ENCODE measurements at regions not wholly inside any gene's neighbourhood (a gene's known extent, or its start where the extent isn't known, plus 50 kb on each side); places are given as distances from the start of the nearest gene placed in this dataset.

DNA sequence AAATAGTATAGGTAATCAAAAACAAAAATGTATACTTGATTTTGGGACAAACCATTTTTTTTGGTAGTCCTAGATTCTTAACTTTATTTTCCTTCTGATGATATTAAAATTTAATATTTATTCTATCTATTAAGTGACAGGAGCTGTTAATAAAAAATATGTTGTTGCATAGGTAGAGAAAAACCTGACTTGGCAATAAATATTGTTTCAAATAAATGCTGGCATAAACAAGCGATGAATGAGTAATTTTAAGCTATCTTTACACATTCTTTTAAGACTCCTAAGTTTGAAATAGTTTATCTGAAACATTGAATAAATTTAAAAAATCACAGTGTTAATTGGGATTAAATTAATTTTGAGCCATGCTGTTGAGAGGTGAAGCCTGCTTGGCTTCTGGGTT lies 114.6 kb downstream of the GC start:
- Histone ChIP-seq H3K27ac (ENCODE audit: low read depth, low read length) (no peak overlapping the region), H3K27me3 (ENCODE audit: control insufficient read depth in 2 of 2, insufficient read depth in 2 of 2, low read length in 2 of 2) (no peaks in the 10 kb centered on the region), H3K36me3 (ENCODE audit: control insufficient read depth in 2 of 3, insufficient read depth in 3 of 3, low read length in 3 of 3) (no peaks in the 10 kb centered on the region), H3K4me3 (ENCODE audit: low read length) (no peak overlapping the region), H3K9me3 (ENCODE audit: control insufficient read depth in 2 of 3, low read length in 3 of 3) (no peaks in the 10 kb centered on the region), H3K4me1 (ENCODE audit: control insufficient read depth in 2 of 2, insufficient read depth in 2 of 2, low read length in 2 of 2) (no peaks in the 10 kb centered on the region)
- Mint-ChIP-seq H3K9me3 (peaks cover 0 to 2% (median 0%) of the 10 kb centered on the region in 11 donors), H3K36me3 (no peaks in the 10 kb centered on the region), H3K27me3 (peaks cover 0 to 16% (median 9%) of the 10 kb centered on the region in 5 donors), H3K27ac (no peak overlapping the region), H3K4me1 (no peaks in the 10 kb centered on the region), H3K4me3 (no peak overlapping the region)
- DNase-seq (no peak), ATAC-seq (no peak)
- ChIA-PET CTCF (no interaction called here), POLR2A (no interaction called here)
- intact Hi-C loops (cut with micrococcal nuclease): no loop called here

DNA sequence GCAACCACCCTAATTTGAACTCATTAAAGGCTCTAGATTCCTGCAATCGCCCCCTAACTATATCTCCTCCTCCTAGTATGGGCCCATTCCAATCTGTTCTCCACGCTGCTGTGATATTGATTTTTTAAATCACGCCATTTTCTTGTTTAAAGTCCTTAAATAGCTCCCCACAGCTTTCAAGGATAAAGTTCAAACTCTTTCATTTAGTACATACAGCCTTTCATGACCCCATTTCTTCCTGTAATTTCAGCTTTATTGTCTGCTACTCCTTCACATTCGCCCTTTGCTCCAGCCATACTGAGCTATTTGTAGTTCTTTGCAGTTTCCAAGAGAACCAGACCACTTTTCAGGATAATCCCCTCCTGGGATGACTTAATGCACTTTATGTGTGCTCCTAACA lies 118.5 kb downstream of the GC start:
- H3K27me3 Mint-ChIP-seq: peaks cover 0 to 24% (median 17%) of the 10 kb centered on the region in 5 donors
- no peak overlapping the region for H3K27ac ChIP-seq (ENCODE audit: low read depth, low read length)
- intact Hi-C loops (cut with micrococcal nuclease): no loop called here
- ChIA-PET CTCF (no interaction called here), POLR2A (no interaction called here)
- H3K9me3 Mint-ChIP-seq: peaks cover 0 to 2% (median 0%) of the 10 kb centered on the region in 11 donors
- DNase-seq: no peak
- H3K4me3 Mint-ChIP-seq: no peak overlapping the region
- H3K4me3 ChIP-seq (ENCODE audit: low read length): no peak overlapping the region
- no peaks in the 10 kb centered on the region for H3K9me3 ChIP-seq (ENCODE audit: control insufficient read depth in 2 of 3, low read length in 3 of 3)
- no peaks in the 10 kb centered on the region for H3K27me3 ChIP-seq (ENCODE audit: control insufficient read depth in 2 of 2, insufficient read depth in 2 of 2, low read length in 2 of 2)
- H3K4me1 ChIP-seq (ENCODE audit: control insufficient read depth in 2 of 2, insufficient read depth in 2 of 2, low read length in 2 of 2): no peaks in the 10 kb centered on the region
- ATAC-seq: no peak
- H3K4me1 Mint-ChIP-seq: peaks cover 0 to 3% (median 0%) of the 10 kb centered on the region in 7 donors
- no peaks in the 10 kb centered on the region for H3K36me3 ChIP-seq (ENCODE audit: control insufficient read depth in 2 of 3, insufficient read depth in 3 of 3, low read length in 3 of 3)
- H3K27ac Mint-ChIP-seq: no peak overlapping the region
- H3K36me3 Mint-ChIP-seq: no peaks in the 10 kb centered on the region

DNA sequence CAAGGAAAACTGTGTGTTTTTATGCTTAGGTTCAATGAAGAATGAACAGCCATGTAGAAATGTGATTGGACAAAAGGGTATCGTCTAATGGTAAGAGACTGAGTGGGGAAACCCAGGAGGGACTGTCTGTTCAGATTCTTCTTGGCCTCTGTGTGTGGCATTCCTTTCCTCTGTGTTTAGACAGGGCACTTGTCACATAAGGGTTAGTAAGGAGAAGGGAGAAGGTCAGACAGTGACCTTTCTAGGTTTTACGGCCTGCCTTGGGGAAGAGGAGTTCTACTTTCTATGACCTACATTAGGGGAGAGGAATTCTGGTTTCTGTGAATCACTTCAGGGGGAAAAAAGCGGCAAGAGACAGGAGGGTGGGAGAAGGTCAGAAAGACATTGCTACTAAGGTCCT lies 119.5 kb downstream of the GC start:
- ATAC-seq (no peak), DNase-seq (no peak)
- no peak overlapping the region for H3K4me3 ChIP-seq (ENCODE audit: low read length)
- ChIA-PET CTCF (no interaction called here), POLR2A (no interaction called here)
- H3K27ac ChIP-seq (ENCODE audit: low read depth, low read length): no peak overlapping the region
- no peaks in the 10 kb centered on the region for H3K9me3 ChIP-seq (ENCODE audit: control insufficient read depth in 2 of 3, low read length in 3 of 3)
- no peaks in the 10 kb centered on the region for H3K4me1 ChIP-seq (ENCODE audit: control insufficient read depth in 2 of 2, insufficient read depth in 2 of 2, low read length in 2 of 2)
- intact Hi-C loops (cut with micrococcal nuclease): no loop called here
- H3K4me1 Mint-ChIP-seq: peaks cover 0 to 3% (median 0%) of the 10 kb centered on the region in 7 donors
- peaks cover 0 to 1% (median 0%) of the 10 kb centered on the region in 11 donors for H3K9me3 Mint-ChIP-seq
- no peak overlapping the region for H3K4me3 Mint-ChIP-seq
- no peaks in the 10 kb centered on the region for H3K27me3 ChIP-seq (ENCODE audit: control insufficient read depth in 2 of 2, insufficient read depth in 2 of 2, low read length in 2 of 2)
- no peaks in the 10 kb centered on the region for H3K36me3 ChIP-seq (ENCODE audit: control insufficient read depth in 2 of 3, insufficient read depth in 3 of 3, low read length in 3 of 3)
- H3K36me3 Mint-ChIP-seq: no peaks in the 10 kb centered on the region
- no peak overlapping the region for H3K27ac Mint-ChIP-seq
- peaks cover 0 to 28% (median 23%) of the 10 kb centered on the region in 5 donors for H3K27me3 Mint-ChIP-seq

DNA sequence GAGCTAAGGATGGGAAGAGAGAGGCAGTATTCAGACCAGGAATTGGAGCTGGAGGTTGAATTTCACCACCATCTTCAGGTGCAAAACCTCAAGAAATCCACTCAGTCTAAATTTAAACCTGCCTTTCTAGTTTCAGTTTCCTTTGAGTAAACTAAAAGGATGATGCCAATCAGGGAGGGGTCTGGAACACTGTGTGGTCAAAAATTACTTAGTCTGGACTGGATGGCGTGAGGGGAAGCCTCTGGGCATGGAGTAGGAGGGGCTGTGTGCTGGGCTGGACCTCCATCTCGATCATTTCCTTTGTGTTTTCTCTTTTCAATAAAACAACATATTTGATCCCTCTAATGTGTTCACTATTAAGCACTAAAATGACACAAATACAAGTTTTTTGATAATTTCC lies 120.1 kb downstream of the GC start:
- intact Hi-C loops (cut with micrococcal nuclease): no loop called here
- H3K9me3 Mint-ChIP-seq: peaks cover 0 to 1% (median 0%) of the 10 kb centered on the region in 11 donors
- Histone ChIP-seq H3K9me3 (ENCODE audit: control insufficient read depth in 2 of 3, low read length in 3 of 3) (no peaks in the 10 kb centered on the region), H3K36me3 (ENCODE audit: control insufficient read depth in 2 of 3, insufficient read depth in 3 of 3, low read length in 3 of 3) (no peaks in the 10 kb centered on the region), H3K4me3 (ENCODE audit: low read length) (no peak overlapping the region), H3K27ac (ENCODE audit: low read depth, low read length) (no peak overlapping the region), H3K4me1 (ENCODE audit: control insufficient read depth in 2 of 2, insufficient read depth in 2 of 2, low read length in 2 of 2) (no peaks in the 10 kb centered on the region), H3K27me3 (ENCODE audit: control insufficient read depth in 2 of 2, insufficient read depth in 2 of 2, low read length in 2 of 2) (no peaks in the 10 kb centered on the region)
- ChIA-PET CTCF (no interaction called here), POLR2A (no interaction called here)
- no peak for DNase-seq
- H3K4me1 Mint-ChIP-seq: peaks cover 0 to 3% (median 0%) of the 10 kb centered on the region in 7 donors
- no peak overlapping the region for H3K4me3 Mint-ChIP-seq
- no peak overlapping the region for H3K27ac Mint-ChIP-seq
- H3K36me3 Mint-ChIP-seq: no peaks in the 10 kb centered on the region
- peaks cover 0 to 28% (median 24%) of the 10 kb centered on the region in 5 donors for H3K27me3 Mint-ChIP-seq
- no peak for ATAC-seq

GRCh38 chr4:71659979-71660378 lies 123.9 kb downstream of the GC start:
- DNase-seq (no peak), ATAC-seq (no peak)
- H3K27ac Mint-ChIP-seq: no peak overlapping the region

DNA sequence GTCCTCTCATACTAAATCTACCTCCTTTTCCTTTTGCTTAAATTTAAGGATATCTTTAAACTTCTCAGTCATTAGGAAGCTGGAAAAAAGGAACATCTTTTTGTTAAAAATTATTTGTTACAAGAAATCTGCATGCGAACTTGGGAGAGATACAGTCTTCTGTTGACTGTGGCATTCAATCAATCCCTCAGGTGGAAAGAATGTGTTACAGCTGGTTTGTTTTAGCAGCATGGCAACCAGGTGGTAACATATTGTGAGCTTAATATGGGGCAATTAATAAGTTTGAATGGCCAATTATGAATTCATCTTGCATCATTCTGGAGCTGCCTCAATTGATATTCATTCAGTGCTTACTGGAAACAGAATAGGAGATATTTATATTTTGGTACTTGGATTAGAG lies 135.0 kb downstream of the GC start:
- no peak overlapping the region for H3K27ac Mint-ChIP-seq
- ChIA-PET CTCF (no interaction called here), POLR2A (no interaction called here)
- H3K27me3 ChIP-seq (ENCODE audit: control insufficient read depth in 2 of 2, insufficient read depth in 2 of 2, low read length in 2 of 2): no peaks in the 10 kb centered on the region
- no peaks in the 10 kb centered on the region for H3K4me1 Mint-ChIP-seq
- intact Hi-C loops (cut with micrococcal nuclease): no loop called here
- no peak overlapping the region for H3K27ac ChIP-seq (ENCODE audit: low read depth, low read length)
- DNase-seq: no peak
- no peaks in the 10 kb centered on the region for H3K36me3 ChIP-seq (ENCODE audit: control insufficient read depth in 2 of 3, insufficient read depth in 3 of 3, low read length in 3 of 3)
- no peaks in the 10 kb centered on the region for H3K9me3 ChIP-seq (ENCODE audit: control insufficient read depth in 2 of 3, low read length in 3 of 3)
- no peak for ATAC-seq
- no peaks in the 10 kb centered on the region for H3K4me1 ChIP-seq (ENCODE audit: control insufficient read depth in 2 of 2, insufficient read depth in 2 of 2, low read length in 2 of 2)
- peaks cover 0 to 25% (median 4%) of the 10 kb centered on the region in 5 donors for H3K27me3 Mint-ChIP-seq
- H3K9me3 Mint-ChIP-seq: peaks cover 0 to 6% (median 0%) of the 10 kb centered on the region in 11 donors
- H3K36me3 Mint-ChIP-seq: no peaks in the 10 kb centered on the region
- H3K4me3 ChIP-seq (ENCODE audit: low read length): no peak overlapping the region
- H3K4me3 Mint-ChIP-seq: no peak overlapping the region

More at GRCh38 chr4:71659979-71660378, 123.9 kb downstream of the GC start:
- H3K36me3 Mint-ChIP-seq: no peaks in the 10 kb centered on the region
- H3K27me3 Mint-ChIP-seq: peaks cover 0 to 19% (median 9%) of the 10 kb centered on the region in 5 donors
- Histone ChIP-seq H3K36me3 (ENCODE audit: control insufficient read depth in 2 of 3, insufficient read depth in 3 of 3, low read length in 3 of 3) (no peaks in the 10 kb centered on the region), H3K4me1 (ENCODE audit: control insufficient read depth in 2 of 2, insufficient read depth in 2 of 2, low read length in 2 of 2) (no peaks in the 10 kb centered on the region), H3K27ac (ENCODE audit: low read depth, low read length) (no peak overlapping the region), H3K4me3 (ENCODE audit: low read length) (no peak overlapping the region), H3K9me3 (ENCODE audit: control insufficient read depth in 2 of 3, low read length in 3 of 3) (no peaks in the 10 kb centered on the region), H3K27me3 (ENCODE audit: control insufficient read depth in 2 of 2, insufficient read depth in 2 of 2, low read length in 2 of 2) (no peaks in the 10 kb centered on the region)
- no peaks in the 10 kb centered on the region for H3K9me3 Mint-ChIP-seq
- CTCF ChIA-PET: no interaction called here
- intact Hi-C loops (cut with micrococcal nuclease): no loop called here
- H3K4me3 Mint-ChIP-seq: no peak overlapping the region
- POLR2A ChIA-PET: no interaction called here
- peaks cover 0 to 3% (median 0%) of the 10 kb centered on the region in 7 donors for H3K4me1 Mint-ChIP-seq

- ChIA-PET POLR2A (no interaction called here), CTCF (no interaction called here)
- intact Hi-C loops (cut with micrococcal nuclease): no loop called here
- DNase-seq: no peak
- H3K9me3 ChIP-seq (ENCODE audit: control insufficient read depth in 2 of 3, low read length in 3 of 3): no peaks in the 10 kb centered on the region
- H3K36me3 ChIP-seq (ENCODE audit: control insufficient read depth in 2 of 3, insufficient read depth in 3 of 3, low read length in 3 of 3): no peaks in the 10 kb centered on the region
- no peak for ATAC-seq
- no peaks in the 10 kb centered on the region for H3K4me1 ChIP-seq (ENCODE audit: control insufficient read depth in 2 of 2, insufficient read depth in 2 of 2, low read length in 2 of 2)
- Mint-ChIP-seq H3K4me3 (no peak overlapping the region), H3K9me3 (peaks cover 0 to 6% (median 0%) of the 10 kb centered on the region in 11 donors), H3K36me3 (no peaks in the 10 kb centered on the region), H3K4me1 (no peaks in the 10 kb centered on the region), H3K27me3 (peaks cover 0 to 25% (median 4%) of the 10 kb centered on the region in 5 donors), H3K27ac (no peak overlapping the region)
- H3K4me3 ChIP-seq (ENCODE audit: low read length): no peak overlapping the region
- H3K27ac ChIP-seq (ENCODE audit: low read depth, low read length): no peak overlapping the region
- H3K27me3 ChIP-seq (ENCODE audit: control insufficient read depth in 2 of 2, insufficient read depth in 2 of 2, low read length in 2 of 2): no peaks in the 10 kb centered on the region
These were observed 135.4 kb downstream of the GC start for GRCh38 chr4:71648448-71648847.

Measured in naive thymus-derived CD4-positive, alpha-beta T cell (primary cell).